ENCODE measurements at regions not wholly inside any gene's neighbourhood (a gene's known extent, or its start where the extent isn't known, plus 50 kb on each side); places are given as distances from the start of the nearest gene placed in this dataset.

DNA sequence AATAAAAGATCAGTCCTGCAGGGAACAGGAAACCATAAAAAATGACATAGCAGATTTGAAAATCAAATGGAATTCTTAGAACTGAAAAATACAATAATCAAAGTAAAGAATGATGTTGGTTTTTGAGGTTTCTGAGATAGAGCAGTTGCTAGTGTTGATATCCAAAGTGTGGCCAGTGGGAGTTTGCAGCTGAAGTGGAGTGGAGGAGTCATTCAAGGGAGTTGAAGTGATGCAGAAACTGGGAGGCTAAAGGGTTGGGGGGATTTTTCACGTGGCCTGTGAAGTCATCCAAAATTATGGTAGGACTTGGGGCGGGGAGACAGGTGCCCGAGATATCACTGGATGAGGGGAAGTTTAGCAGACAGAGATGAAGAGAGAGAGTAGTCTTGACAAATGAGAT, 123.6 kb downstream of the CDC5L start:
- Histone ChIP-seq H3K27me3 (replicated peaks; ENCODE audit: control insufficient read depth, insufficient read depth, low read length) (no peaks in the 10 kb centered on the region), H3K36me3 (ENCODE audit: control insufficient read depth, insufficient read depth, low read length) (no peaks in the 10 kb centered on the region), H3K9me3 (no peaks in the 10 kb centered on the region), H3K4me3 (ENCODE audit: low read depth, low read length) (no peak overlapping the region), H3K4me1 (no peaks in the 10 kb centered on the region)
- DNase-seq, result no peak
- Mint-ChIP-seq H3K4me1 (ENCODE audit: low read depth, unreplicated experiment) (no peaks in the 10 kb centered on the region), H3K9me3 (ENCODE audit: unreplicated experiment) (no peaks in the 10 kb centered on the region), H3K36me3 (ENCODE audit: insufficient read depth, unreplicated experiment) (no peaks in the 10 kb centered on the region), H3K4me3 (ENCODE audit: unreplicated experiment) (no peak overlapping the region), H3K27ac (ENCODE audit: unreplicated experiment) (no peak overlapping the region), H3K27me3 (ENCODE audit: insufficient read depth, unreplicated experiment) (peaks cover 14% of the 10 kb centered on the region)
- TF ChIP-seq, protein P1, sequence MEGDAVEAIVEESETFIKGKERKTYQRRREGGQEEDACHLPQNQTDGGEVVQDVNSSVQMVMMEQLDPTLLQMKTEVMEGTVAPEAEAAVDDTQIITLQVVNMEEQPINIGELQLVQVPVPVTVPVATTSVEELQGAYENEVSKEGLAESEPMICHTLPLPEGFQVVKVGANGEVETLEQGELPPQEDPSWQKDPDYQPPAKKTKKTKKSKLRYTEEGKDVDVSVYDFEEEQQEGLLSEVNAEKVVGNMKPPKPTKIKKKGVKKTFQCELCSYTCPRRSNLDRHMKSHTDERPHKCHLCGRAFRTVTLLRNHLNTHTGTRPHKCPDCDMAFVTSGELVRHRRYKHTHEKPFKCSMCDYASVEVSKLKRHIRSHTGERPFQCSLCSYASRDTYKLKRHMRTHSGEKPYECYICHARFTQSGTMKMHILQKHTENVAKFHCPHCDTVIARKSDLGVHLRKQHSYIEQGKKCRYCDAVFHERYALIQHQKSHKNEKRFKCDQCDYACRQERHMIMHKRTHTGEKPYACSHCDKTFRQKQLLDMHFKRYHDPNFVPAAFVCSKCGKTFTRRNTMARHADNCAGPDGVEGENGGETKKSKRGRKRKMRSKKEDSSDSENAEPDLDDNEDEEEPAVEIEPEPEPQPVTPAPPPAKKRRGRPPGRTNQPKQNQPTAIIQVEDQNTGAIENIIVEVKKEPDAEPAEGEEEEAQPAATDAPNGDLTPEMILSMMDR (IDR thresholded peaks at IDR 0.05; ENCODE audit: insufficient read depth in 1 of 2, low read depth in 1 of 2, low read length in 1 of 2, severe bottlenecking in 1 of 2, unreplicated experiment in 1 of 2), result no peak
- intact Hi-C loops (cut with micrococcal nuclease; ENCODE audit: unreplicated experiment), result no loop called here
- BruUV-seq (replicated peaks), result no TSS peak
- ChIA-PET POLR2A (no interaction called here), CTCF (no interaction called here)

DNA sequence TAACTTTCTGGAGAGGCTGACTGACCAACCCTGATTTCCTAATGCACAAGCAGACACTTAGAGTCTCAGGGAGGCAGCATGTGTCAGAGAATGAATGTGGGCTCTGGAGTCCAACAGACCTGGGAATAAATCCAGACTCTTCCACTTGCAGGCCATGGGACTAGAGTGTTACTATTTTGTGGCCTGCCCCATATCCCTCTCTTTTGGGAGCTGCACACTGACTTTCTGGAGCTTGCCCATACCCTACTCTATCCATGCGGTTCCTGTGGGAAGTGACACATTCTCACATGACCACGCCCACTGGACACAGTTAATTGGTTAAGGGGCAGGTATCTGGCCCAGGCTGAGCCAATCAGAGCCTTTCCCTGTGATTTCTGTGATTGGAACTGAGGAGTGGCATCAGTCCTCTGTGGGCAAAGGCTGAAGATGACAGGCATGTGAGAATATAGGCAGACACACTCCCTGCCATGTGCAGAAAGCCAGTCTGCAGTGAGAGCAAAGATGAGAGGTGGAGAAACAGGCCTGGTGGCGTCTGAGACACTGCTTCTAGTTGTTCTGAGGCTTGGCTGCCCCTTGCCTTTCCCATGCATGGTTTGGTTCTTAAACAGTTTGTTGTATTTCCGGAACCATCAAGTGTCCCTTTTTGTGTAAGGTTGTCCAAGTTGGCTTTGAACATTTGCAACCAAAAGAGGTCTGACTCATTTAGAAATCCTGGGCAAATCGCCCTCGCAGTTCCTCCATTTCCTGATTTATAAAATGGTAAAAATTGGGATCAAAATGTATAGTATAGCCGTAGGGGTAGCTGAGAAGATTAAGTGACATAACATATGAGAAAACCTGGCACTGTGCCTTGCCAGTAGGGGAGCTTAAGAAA, 125.6 kb downstream of the CDC5L start:
- no peaks in the 10 kb centered on the region for H3K9me3 Mint-ChIP-seq (ENCODE audit: unreplicated experiment)
- no peaks in the 10 kb centered on the region for H3K9me3 ChIP-seq
- no peaks in the 10 kb centered on the region for H3K4me1 ChIP-seq
- H3K36me3 ChIP-seq (ENCODE audit: control insufficient read depth, insufficient read depth, low read length), result no peaks in the 10 kb centered on the region
- H3K27me3 Mint-ChIP-seq (ENCODE audit: insufficient read depth, unreplicated experiment), result peaks cover 16% of the 10 kb centered on the region
- intact Hi-C loops (cut with micrococcal nuclease; ENCODE audit: unreplicated experiment), result no loop called here
- BruUV-seq (replicated peaks), result no TSS peak
- ChIA-PET POLR2A (no interaction called here), CTCF (no interaction called here)
- no peak overlapping the region for H3K4me3 ChIP-seq (ENCODE audit: low read depth, low read length)
- H3K27me3 ChIP-seq (replicated peaks; ENCODE audit: control insufficient read depth, insufficient read depth, low read length), result no peaks in the 10 kb centered on the region
- no peaks in the 10 kb centered on the region for H3K36me3 Mint-ChIP-seq (ENCODE audit: insufficient read depth, unreplicated experiment)
- H3K4me3 Mint-ChIP-seq (ENCODE audit: unreplicated experiment), result no peak overlapping the region
- no peak overlapping the region for H3K27ac Mint-ChIP-seq (ENCODE audit: unreplicated experiment)
- no peak for DNase-seq
- no peaks in the 10 kb centered on the region for H3K4me1 Mint-ChIP-seq (ENCODE audit: low read depth, unreplicated experiment)
- TF ChIP-seq, protein P1 (IDR thresholded peaks at IDR 0.05; ENCODE audit: insufficient read depth in 1 of 2, low read depth in 1 of 2, low read length in 1 of 2, severe bottlenecking in 1 of 2, unreplicated experiment in 1 of 2), result no peak

DNA sequence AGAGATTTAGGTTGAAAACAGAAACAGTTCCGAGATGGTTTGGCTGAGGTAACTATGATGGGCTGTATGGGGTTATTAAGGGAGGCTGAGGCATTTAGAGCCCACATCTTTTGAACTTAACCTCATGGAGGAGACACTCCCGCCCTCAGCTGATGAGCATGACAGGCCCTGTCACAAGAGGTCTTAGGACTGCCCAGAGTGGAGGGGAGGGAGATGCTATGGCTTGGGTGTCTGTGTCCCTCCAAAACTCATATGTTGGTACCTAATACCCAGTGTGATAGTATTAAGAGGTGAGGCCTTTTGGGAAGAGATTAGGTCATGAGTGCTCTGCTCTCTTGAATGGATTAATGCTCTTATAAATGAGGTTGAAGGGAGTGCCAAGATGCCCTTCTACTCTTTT, 126.6 kb downstream of the CDC5L start:
- POLR2A ChIA-PET, result no interaction called here
- no TSS peak for BruUV-seq (replicated peaks)
- intact Hi-C loops (cut with micrococcal nuclease; ENCODE audit: unreplicated experiment), result no loop called here
- H3K4me3 ChIP-seq (ENCODE audit: low read depth, low read length), result no peak overlapping the region
- no peaks in the 10 kb centered on the region for H3K36me3 ChIP-seq (ENCODE audit: control insufficient read depth, insufficient read depth, low read length)
- no peaks in the 10 kb centered on the region for H3K27me3 ChIP-seq (replicated peaks; ENCODE audit: control insufficient read depth, insufficient read depth, low read length)
- CTCF ChIA-PET, result no interaction called here
- Mint-ChIP-seq H3K36me3 (ENCODE audit: insufficient read depth, unreplicated experiment) (no peaks in the 10 kb centered on the region), H3K4me3 (ENCODE audit: unreplicated experiment) (no peak overlapping the region), H3K27ac (ENCODE audit: unreplicated experiment) (no peak overlapping the region), H3K4me1 (ENCODE audit: low read depth, unreplicated experiment) (no peaks in the 10 kb centered on the region), H3K9me3 (ENCODE audit: unreplicated experiment) (peaks cover 3% of the 10 kb centered on the region), H3K27me3 (ENCODE audit: insufficient read depth, unreplicated experiment) (peaks cover 18% of the 10 kb centered on the region)
- TF ChIP-seq, protein P1 (IDR thresholded peaks at IDR 0.05; ENCODE audit: insufficient read depth in 1 of 2, low read depth in 1 of 2, low read length in 1 of 2, severe bottlenecking in 1 of 2, unreplicated experiment in 1 of 2), result no peak
- H3K4me1 ChIP-seq, result no peaks in the 10 kb centered on the region
- DNase-seq, result no peak
- H3K9me3 ChIP-seq, result no peaks in the 10 kb centered on the region
